SK-N-SH treated with all-trans-retinoic acid at 6 μM for 48 hours (cell line): ENCODE measurements at regions not wholly inside any gene's neighbourhood (a gene's known extent, or its start where the extent isn't known, plus 50 kb on each side); places are given as distances from the start of the nearest gene placed in this dataset.

Experiments
- ARNTL ChIP-seq: fragments of 450-650 bp; formaldehyde crosslinking; IDR thresholded peaks from 2 replicates; pipeline ENCODE4 v1.5.0; 2020; ENCODE audit warnings: low read depth, mild to moderate bottlenecking, moderate library complexity, borderline replicate concordance
- BACH2 ChIP-seq: fragments of 250-450 bp; sonication (Bioruptor Pico); IDR thresholded peaks from 2 replicates; pipeline ENCODE4 v1.9.0; 2021; ENCODE audit warnings: mild to moderate bottlenecking, borderline replicate concordance
- CREB5 ChIP-seq: fragments of 250-450 bp; sonication (Bioruptor Pico); IDR thresholded peaks from 2 replicates; pipeline ENCODE4 v1.5.1; 2020; ENCODE audit warnings: low read depth, mild to moderate bottlenecking, moderate library complexity
- OSR1 ChIP-seq: fragments of 250-450 bp; sonication (Bioruptor Pico); IDR thresholded peaks from 2 replicates; pipeline ENCODE4 v1.8.0; 2022; ENCODE audit warnings: moderate library complexity, mild to moderate bottlenecking, inconsistent platforms
- PATZ1 ChIP-seq: fragments of 250-450 bp; sonication (Bioruptor Pico); IDR thresholded peaks from 2 replicates; pipeline ENCODE4 v1.8.0; 2020; ENCODE audit warnings: mild to moderate bottlenecking, moderate library complexity, borderline replicate concordance
- RARB ChIP-seq: fragments of 250-450 bp; sonication (Bioruptor Pico); IDR thresholded peaks from 2 replicates; pipeline ENCODE4 v1.8.0; 2021; ENCODE audit warnings: mild to moderate bottlenecking, moderate library complexity
- TCF4 ChIP-seq: fragments of 250-450 bp; sonication (Bioruptor Pico); IDR thresholded peaks from 2 replicates; pipeline ENCODE4 v1.8.0; 2021; ENCODE audit warnings: mild to moderate bottlenecking, moderate library complexity, borderline replicate concordance
- TSHZ2 ChIP-seq: fragments of 250-450 bp; sonication (Bioruptor Pico); IDR thresholded peaks from 2 replicates; pipeline ENCODE4 v1.5.0; 2020; ENCODE audit warnings: mild to moderate bottlenecking, moderate library complexity
- ZFP3 ChIP-seq: fragments of 250-450 bp; sonication (Bioruptor Pico); IDR thresholded peaks from 2 replicates; pipeline ENCODE4 v1.5.0; 2020; ENCODE audit warnings: mild to moderate bottlenecking, moderate library complexity
- ZNF565 ChIP-seq: fragments of 450-650 bp; formaldehyde crosslinking; conservative IDR thresholded peaks from 2 replicates; pipeline ENCODE4 v1.5.0; 2020; ENCODE audit warnings: low read depth, mild to moderate bottlenecking, moderate library complexity
- ZNF70 ChIP-seq: fragments of 450-650 bp; formaldehyde crosslinking; IDR thresholded peaks from 2 replicates; pipeline ENCODE4 v1.5.0; 2020; ENCODE audit warnings: mild to moderate bottlenecking, moderate library complexity

- TF ChIP-seq ZNF70 (CRISPR knock-in tag) (no peak), PATZ1 (no peak), TSHZ2 (no peak), CREB5 (CRISPR knock-in tag) (no peak), RARB (CRISPR knock-in tag) (no peak), OSR1 (CRISPR knock-in tag) (no peak), ARNTL (CRISPR knock-in tag) (no peak), ZFP3 (CRISPR knock-in tag) (no peak), ZNF565 (no peak), BACH2 (no peak), TCF4 (CRISPR knock-in tag) (no peak)
Measured at GRCh38 chr2:125857971-125858794, 797.8 kb upstream of the GYPC start.
